Subcutaneous abdominal adipose tissue (tissue), 5 donors: ENCODE measurements at regions not wholly inside any gene's neighbourhood (a gene's known extent, or its start where the extent isn't known, plus 50 kb on each side); places are given as distances from the start of the nearest gene placed in this dataset.
"Not testable (repeated sequence)": the region's sequence is repeated elsewhere in the genome, so short reads cannot be mapped to it uniquely, and the experiment has no call there.

ENCODE experiments used
- H3K27ac ChIP-seq: one replicate; pipeline ENCODE4 v1.7.0; 2013; ENCODE audit warnings: low read depth, mild to moderate bottlenecking, inconsistent platforms, low read length, moderate library complexity
- H3K27me3 ChIP-seq, 5 donors: one replicate each; pipeline ENCODE4 v1.7.0; 2013; ENCODE audit warnings: low read length in 5 of 5, inconsistent platforms in 1 of 5; ENCODE audit not compliant: control insufficient read depth in 5 of 5, insufficient read depth in 4 of 5
- H3K36me3 ChIP-seq, 5 donors: one replicate each; pipeline ENCODE4 v1.7.0; 2013; ENCODE audit warnings: low read length in 5 of 5; ENCODE audit not compliant: control insufficient read depth in 5 of 5, insufficient read depth in 5 of 5
- H3K4me1 ChIP-seq, 5 donors: one replicate each; pipeline ENCODE4 v1.7.0; 2013; ENCODE audit warnings: low read length in 5 of 5, mild to moderate bottlenecking in 3 of 5, moderate library complexity in 1 of 5; ENCODE audit not compliant: control insufficient read depth in 5 of 5, insufficient read depth in 5 of 5
- H3K4me3 ChIP-seq, 5 donors: one replicate each; pipeline ENCODE4 v1.7.0; 2013; ENCODE audit warnings: low read length in 5 of 5, low read depth in 1 of 5
- H3K9ac ChIP-seq, 5 donors: one replicate each; pipeline ENCODE4 v1.7.0; 2013; ENCODE audit warnings: low read length in 5 of 5, mild to moderate bottlenecking in 4 of 5, moderate library complexity in 3 of 5
- H3K9me3 ChIP-seq, 5 donors: one replicate each; pipeline ENCODE4 v1.7.0; 2013; ENCODE audit warnings: low read length in 5 of 5; ENCODE audit not compliant: control insufficient read depth in 5 of 5
- donor health status: healthy.
- donor health status: healthy.
- donor health status: healthy.
- donor health status: healthy.
- donor health status: healthy.

- H3K9me3 ChIP-seq: no peaks in the 10 kb centered on the region
- no peaks in the 10 kb centered on the region for H3K27me3 ChIP-seq
- no peak overlapping the region for H3K27ac ChIP-seq
- no peak overlapping the region for H3K9ac ChIP-seq
- no peaks in the 10 kb centered on the region for H3K4me1 ChIP-seq
- no peaks in the 10 kb centered on the region for H3K36me3 ChIP-seq
- H3K4me3 ChIP-seq: no peak overlapping the region
Measured at GRCh38 chr3:86887876-86888275, 103.1 kb downstream of the VGLL3 start.

GRCh38 chr3:86880066-86880465 lies 110.9 kb downstream of the VGLL3 start:
- Histone ChIP-seq H3K27ac (no peak overlapping the region), H3K4me1 (no peaks in the 10 kb centered on the region), H3K9ac (no peak overlapping the region), H3K9me3 (no peaks in the 10 kb centered on the region), H3K36me3 (no peaks in the 10 kb centered on the region), H3K27me3 (no peaks in the 10 kb centered on the region), H3K4me3 (no peak overlapping the region)

- not testable (repeated sequence) for H3K4me1 ChIP-seq, H3K36me3 ChIP-seq, H3K9ac ChIP-seq, H3K9me3 ChIP-seq, H3K27ac ChIP-seq, H3K4me3 ChIP-seq, H3K27me3 ChIP-seq
Measured at GRCh38 chr3:86876504-86877181, 114.3 kb downstream of the VGLL3 start.

- not testable (repeated sequence) for H3K27ac ChIP-seq, H3K36me3 ChIP-seq
Measured at GRCh38 chr3:86874790-86875189, 116.2 kb downstream of the VGLL3 start.

GRCh38 chr3:86869566-86869965 lies 121.4 kb downstream of the VGLL3 start:
- no peak overlapping the region for H3K4me3 ChIP-seq
- no peaks in the 10 kb centered on the region for H3K36me3 ChIP-seq
- no peak overlapping the region for H3K27ac ChIP-seq
- H3K4me1 ChIP-seq: no peaks in the 10 kb centered on the region
- no peak overlapping the region for H3K9ac ChIP-seq
- no peaks in the 10 kb centered on the region for H3K27me3 ChIP-seq
- peaks cover 0 to 2% (median 0%) of the 10 kb centered on the region in 5 donors for H3K9me3 ChIP-seq

More at GRCh38 chr3:86874790-86875189, 116.2 kb downstream of the VGLL3 start:
- H3K4me1 ChIP-seq, H3K9me3 ChIP-seq, H3K9ac ChIP-seq, H3K4me3 ChIP-seq, H3K27me3 ChIP-seq: not testable (repeated sequence)

- no peaks in the 10 kb centered on the region for H3K4me1 ChIP-seq
- H3K4me3 ChIP-seq: no peak overlapping the region
- H3K27ac ChIP-seq: no peak overlapping the region
- no peak overlapping the region for H3K9ac ChIP-seq
- H3K27me3 ChIP-seq: no peaks in the 10 kb centered on the region
- no peaks in the 10 kb centered on the region for H3K36me3 ChIP-seq
- H3K9me3 ChIP-seq: peaks cover 0 to 2% (median 0%) of the 10 kb centered on the region in 5 donors
Measured at GRCh38 chr3:86867982-86868381, 123.0 kb downstream of the VGLL3 start.

- no peak overlapping the region for H3K27ac ChIP-seq
- no peak overlapping the region for H3K4me3 ChIP-seq
- H3K36me3 ChIP-seq: no peaks in the 10 kb centered on the region
- H3K9me3 ChIP-seq: peaks cover 0 to 4% (median 0%) of the 10 kb centered on the region in 5 donors
- no peaks in the 10 kb centered on the region for H3K27me3 ChIP-seq
- H3K4me1 ChIP-seq: no peaks in the 10 kb centered on the region
- no peak overlapping the region for H3K9ac ChIP-seq
Measured at GRCh38 chr3:86865506-86865905, 125.4 kb downstream of the VGLL3 start.

GRCh38 chr3:86856711-86857110 lies 134.2 kb downstream of the VGLL3 start:
- H3K27me3 ChIP-seq: no peaks in the 10 kb centered on the region
- no peak overlapping the region for H3K9ac ChIP-seq
- H3K9me3 ChIP-seq: no peaks in the 10 kb centered on the region
- no peaks in the 10 kb centered on the region for H3K36me3 ChIP-seq
- H3K4me1 ChIP-seq: no peaks in the 10 kb centered on the region
- no peak overlapping the region for H3K27ac ChIP-seq
- no peak overlapping the region for H3K4me3 ChIP-seq

- H3K9ac ChIP-seq: no peak overlapping the region
- no peaks in the 10 kb centered on the region for H3K36me3 ChIP-seq
- H3K4me3 ChIP-seq: no peak overlapping the region
- no peaks in the 10 kb centered on the region for H3K9me3 ChIP-seq
- no peaks in the 10 kb centered on the region for H3K27me3 ChIP-seq
- H3K4me1 ChIP-seq: no peaks in the 10 kb centered on the region
- H3K27ac ChIP-seq: no peak overlapping the region
Measured at GRCh38 chr3:86849991-86850390, 141.0 kb downstream of the VGLL3 start.

GRCh38 chr3:86845726-86846125 lies 145.2 kb downstream of the VGLL3 start:
- Histone ChIP-seq H3K9me3 (no peaks in the 10 kb centered on the region), H3K9ac (no peak overlapping the region), H3K27me3 (no peaks in the 10 kb centered on the region), H3K36me3 (no peaks in the 10 kb centered on the region), H3K27ac (no peak overlapping the region), H3K4me3 (no peak overlapping the region), H3K4me1 (no peaks in the 10 kb centered on the region)
